Heart left ventricle (tissue), 13 donors: ENCODE measurements at regions not wholly inside any gene's neighbourhood (a gene's known extent, or its start where the extent isn't known, plus 50 kb on each side); places are given as distances from the start of the nearest gene placed in this dataset.

ENCODE experiments used
- CTCF ChIP-seq, 12 donors: fragments of 200-600 bp; sonication (generic) in 4 of 12; IDR thresholded peaks; one replicate each; pipeline versions ENCODE4 v1.5.0 to v1.8.0; 2018 to 2022; ENCODE audit warnings: antibody characterized with exemption in 12 of 12, mild to moderate bottlenecking in 5 of 12
- POLR2A ChIP-seq, 2 donors: fragments of 450-650 bp; IDR thresholded peaks; one replicate each; pipeline ENCODE4 v1.6.1; 2017; ENCODE audit warnings: antibody characterized with exemption in 2 of 2, mild to moderate bottlenecking in 2 of 2, moderate library complexity in 2 of 2
- donor health status: ischemic (EF 13 %, LVEDD 7.1; RV severe dilation, severe dysfunction).
- donor health status: DM: no; HTN: yes; CAD: no.
- donor health status: DM: no; HTN: no; CAD: no.
- donor health status: ischemic (EF 25% LVEDD 6.9; RV normal size, moderate dysfunction).
- donor health status: ischemic (EF 25% LVEDD 5.7; RV mildly dilated, moderate dysfunction).
- donor health status: ischemic (EF 35%, LVEDD 5.7; RV mildly dilated, moderate dysfunction).
- donor health status: nonischemic (EF 11% LVEDD 7.7; RV severe dilation, severe dysfunction).
- donor health status: DM: yes; HTN: yes; CAD: no.
- donor health status: PGD.
- donor health status: ischemic (EF 29% LVEDD 5.4; RV normal size, mild dysfunction).
- donor health status: nonischemic (EF 23%, LVEDD 6.1; RV moderate dilation, normal function).

- no peak for TF ChIP-seq CTCF (IDR thresholded peaks at IDR 0.05)
- TF ChIP-seq POLR2A (IDR thresholded peaks at IDR 0.05), result no peak
Observed at GRCh38 chr3:499001-499761, 302.6 kb downstream of the CHL1 start.
